DOHH2 (cell line): ENCODE measurements at regions not wholly inside any gene's neighbourhood (a gene's known extent, or its start where the extent isn't known, plus 50 kb on each side); places are given as distances from the start of the nearest gene placed in this dataset.

ENCODE experiments used
- H3F3A ChIP-seq: fragments of 200-600 bp; sonication (generic), shearing (Covaris generic); 2 replicates; pipeline ENCODE4 v1.6.0; 2016; ENCODE audit warnings: antibody characterized with exemption, mild to moderate bottlenecking; ENCODE audit not compliant: control insufficient read depth, insufficient read depth
- H3K27ac ChIP-seq: fragments of 200-600 bp; sonication (generic); 2 replicates; pipeline ENCODE4 v1.5.1; 2014; ENCODE audit warnings: low read depth, mild to moderate bottlenecking, low read length, moderate library complexity
- H3K27me3 ChIP-seq: fragments of 200-600 bp; sonication (generic); 2 replicates; pipeline ENCODE4 v1.6.1; 2014; ENCODE audit warnings: mild to moderate bottlenecking, low read length, mixed read lengths; ENCODE audit not compliant: control insufficient read depth
- H3K36me3 ChIP-seq: fragments of 200-600 bp; sonication (generic); 2 replicates; pipeline ENCODE4 v1.6.1; 2014; ENCODE audit warnings: mild to moderate bottlenecking, low read length, moderate library complexity, mixed read lengths; ENCODE audit not compliant: control insufficient read depth
- H3K4me1 ChIP-seq: fragments of 200-600 bp; sonication (generic); 2 replicates; pipeline ENCODE4 v1.6.1; 2014; ENCODE audit warnings: mild to moderate bottlenecking, low read length, mixed read lengths; ENCODE audit not compliant: control insufficient read depth
- H3K4me2 ChIP-seq: fragments of 200-600 bp; sonication (generic); 2 replicates; pipeline ENCODE4 v1.6.0; 2014; ENCODE audit warnings: mild to moderate bottlenecking, low read length, moderate library complexity
- H3K4me3 ChIP-seq: fragments of 200-600 bp; sonication (generic); 2 replicates; pipeline ENCODE4 v1.5.1; 2014; ENCODE audit warnings: mild to moderate bottlenecking, low read length, mixed read lengths
- H3K79me2 ChIP-seq: fragments of 200-600 bp; sonication (generic); 2 replicates; pipeline ENCODE4 v1.6.1; 2014; ENCODE audit warnings: mild to moderate bottlenecking, low read length, mixed read lengths; ENCODE audit not compliant: control insufficient read depth
- H3K9me2 ChIP-seq: fragments of 200-600 bp; sonication (generic); replicated peaks from 2 replicates; pipeline ENCODE4 v1.6.1; 2014; ENCODE audit warnings: mild to moderate bottlenecking, low read length, mixed read lengths; ENCODE audit not compliant: control insufficient read depth
- H3K9me3 ChIP-seq: fragments of 200-600 bp; sonication (generic); 2 replicates; pipeline ENCODE4 v1.6.1; 2014; ENCODE audit warnings: antibody characterized with exemption, low read length, mixed read lengths; ENCODE audit not compliant: control insufficient read depth, insufficient read depth
- H4K20me1 ChIP-seq: fragments of 200-600 bp; sonication (generic); 2 replicates; pipeline ENCODE4 v1.6.0; 2014; ENCODE audit warnings: low read depth, mild to moderate bottlenecking, antibody characterized with exemption, low read length, moderate library complexity; ENCODE audit not compliant: control insufficient read depth, insufficient read depth
- CTCF ChIP-seq: fragments of 200-600 bp; sonication (generic); IDR thresholded peaks from one replicate; pipeline ENCODE4 v1.5.1; 2014; ENCODE audit warnings: antibody characterized with exemption, mild to moderate bottlenecking, low read depth, low read length; ENCODE audit not compliant: poor library complexity, severe bottlenecking
- EZH2phosphoT487 ChIP-seq: fragments of 200-600 bp; sonication (generic); IDR thresholded peaks from 2 replicates; pipeline ENCODE4 v1.6.1; 2017; ENCODE audit warnings: borderline replicate concordance, mild to moderate bottlenecking, antibody characterized with exemption, low read length, moderate library complexity, mixed read lengths

DNA sequence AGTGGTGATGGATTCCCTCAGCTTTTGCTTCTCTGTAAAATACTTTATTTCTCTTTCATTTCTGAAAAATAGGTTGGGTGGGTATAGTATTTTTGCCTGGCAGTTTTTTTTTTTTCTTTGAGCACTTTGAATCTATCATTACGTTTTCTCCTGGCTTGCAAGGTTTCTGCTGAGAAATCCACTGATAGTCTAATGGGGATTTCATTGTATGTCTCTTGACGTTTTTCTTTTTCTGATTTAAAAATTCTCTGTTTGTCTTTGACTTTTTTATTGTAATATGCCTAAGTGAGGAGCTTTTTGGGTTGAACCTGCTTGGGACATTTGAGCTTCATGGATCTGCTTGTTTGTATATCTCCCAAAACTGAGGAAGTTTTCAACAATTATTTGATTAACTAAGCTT, 606.0 kb downstream of the KCNH5 start:
- no peaks in the 10 kb centered on the region for H3K36me3 ChIP-seq
- peaks cover 4% of the 10 kb centered on the region; the same call in 1 of the 2 replicates for H3K9me3 ChIP-seq
- H4K20me1 ChIP-seq: no peaks in the 10 kb centered on the region
- TF ChIP-seq EZH2phosphoT487: no peak
- no peak for TF ChIP-seq CTCF
- H3K79me2 ChIP-seq: no peaks in the 10 kb centered on the region
- H3K4me3 ChIP-seq: no peak overlapping the region
- no peaks in the 10 kb centered on the region for H3K4me1 ChIP-seq
- H3K4me2 ChIP-seq: no peak overlapping the region
- no peak overlapping the region for H3K27ac ChIP-seq
- H3K9me2 ChIP-seq: no peaks in the 10 kb centered on the region
- no peaks in the 10 kb centered on the region for H3K27me3 ChIP-seq
- H3F3A ChIP-seq: no peaks in the 10 kb centered on the region

DNA sequence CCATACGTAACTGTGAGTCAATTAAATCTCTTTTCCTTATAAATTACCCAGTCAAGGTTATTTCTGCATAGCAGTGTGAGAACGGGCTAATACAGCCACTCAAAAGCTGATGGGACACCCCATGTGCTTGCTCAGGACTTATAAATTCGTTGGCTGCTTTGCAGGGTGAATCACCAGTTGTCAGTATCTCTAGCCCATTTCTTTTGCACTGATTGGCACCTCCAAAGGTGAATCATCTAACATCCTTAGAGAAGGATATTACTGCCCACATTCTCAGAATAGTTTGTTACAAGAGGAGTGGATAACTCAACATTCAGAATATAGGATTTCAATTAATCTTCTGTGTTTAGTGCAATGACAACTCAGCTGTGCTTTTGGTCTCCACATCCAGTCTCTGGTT, 601.5 kb downstream of the KCNH5 start:
- H3K9me2 ChIP-seq: no peaks in the 10 kb centered on the region
- no peaks in the 10 kb centered on the region for H3F3A ChIP-seq
- H3K79me2 ChIP-seq: no peaks in the 10 kb centered on the region
- no peaks in the 10 kb centered on the region for H3K36me3 ChIP-seq
- TF ChIP-seq CTCF: no peak
- no peak for TF ChIP-seq EZH2phosphoT487
- no peak overlapping the region for H3K27ac ChIP-seq
- H3K4me3 ChIP-seq: no peak overlapping the region
- H3K27me3 ChIP-seq: no peaks in the 10 kb centered on the region
- peaks cover 4% of the 10 kb centered on the region; the same call in 1 of the 2 replicates for H3K9me3 ChIP-seq
- H3K4me2 ChIP-seq: no peak overlapping the region
- H3K4me1 ChIP-seq: no peaks in the 10 kb centered on the region
- H4K20me1 ChIP-seq: no peaks in the 10 kb centered on the region

DNA sequence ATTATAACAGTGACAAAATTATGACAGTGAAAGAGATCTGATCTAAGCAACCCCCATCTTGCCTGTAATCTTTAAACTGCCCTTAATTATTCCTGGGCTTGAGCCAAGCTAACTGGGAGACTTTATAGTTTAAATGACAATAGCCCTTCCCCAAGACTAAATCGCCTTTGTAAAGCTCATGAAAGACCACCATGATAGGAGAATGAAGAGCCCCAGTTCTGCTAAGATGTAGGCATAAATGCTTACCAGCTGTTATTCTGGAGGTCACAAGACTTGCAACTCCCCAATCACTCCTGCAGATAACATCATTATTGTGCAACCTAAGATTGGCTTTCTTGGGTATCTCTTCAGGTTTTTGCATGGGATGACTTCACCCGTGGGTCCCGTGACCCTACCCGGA, 599.7 kb downstream of the KCNH5 start:
- Histone ChIP-seq H4K20me1 (no peaks in the 10 kb centered on the region), H3K79me2 (no peaks in the 10 kb centered on the region), H3K36me3 (no peaks in the 10 kb centered on the region), H3K4me3 (no peak overlapping the region), H3K27me3 (no peaks in the 10 kb centered on the region), H3F3A (no peaks in the 10 kb centered on the region), H3K9me3 (peaks cover 1% of the 10 kb centered on the region; the same call in 1 of the 2 replicates), H3K4me1 (no peaks in the 10 kb centered on the region), H3K4me2 (no peak overlapping the region), H3K27ac (no peak overlapping the region), H3K9me2 (no peaks in the 10 kb centered on the region)
- TF ChIP-seq CTCF: no peak

DNA sequence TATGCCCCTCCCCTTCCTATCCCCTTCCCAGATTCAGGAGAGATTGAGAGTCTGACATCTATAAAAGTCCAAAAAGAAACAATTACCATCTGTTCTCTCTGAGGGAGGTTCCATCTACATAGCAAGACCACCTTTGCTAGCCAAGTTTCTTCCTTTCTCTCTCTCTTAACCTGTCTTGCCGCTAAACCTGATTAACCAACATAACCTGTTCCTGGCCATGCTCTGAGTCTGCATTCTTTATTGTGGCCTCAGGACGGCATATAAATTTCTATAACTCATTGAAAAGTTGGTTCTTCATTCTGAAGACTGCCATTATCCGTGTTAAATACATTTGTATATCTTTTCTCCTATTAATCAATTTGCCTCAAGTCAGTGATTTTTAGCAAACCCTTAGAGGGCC, 594.0 kb downstream of the KCNH5 start:
- Histone ChIP-seq H3K4me3 (no peak overlapping the region), H4K20me1 (no peaks in the 10 kb centered on the region), H3K79me2 (no peaks in the 10 kb centered on the region), H3K4me1 (no peaks in the 10 kb centered on the region), H3F3A (no peaks in the 10 kb centered on the region), H3K27ac (no peak overlapping the region), H3K9me3 (no peaks in the 10 kb centered on the region), H3K36me3 (no peaks in the 10 kb centered on the region), H3K4me2 (no peak overlapping the region), H3K27me3 (no peaks in the 10 kb centered on the region), H3K9me2 (no peaks in the 10 kb centered on the region)
- TF ChIP-seq EZH2phosphoT487: no peak
- TF ChIP-seq CTCF: no peak
